KMS-11 (cell line): ENCODE measurements at regions not wholly inside any gene's neighbourhood (a gene's known extent, or its start where the extent isn't known, plus 50 kb on each side); places are given as distances from the start of the nearest gene placed in this dataset.

Experiments used
- H2AFZ ChIP-seq: fragments of 200-600 bp; sonication (generic); 2 replicates; pipeline ENCODE4 v1.6.1; 2016; ENCODE audit warnings: antibody characterized with exemption, mixed run types, low read depth
- H3K27ac ChIP-seq: fragments of 200-600 bp; sonication (generic); 2 replicates; pipeline ENCODE4 v1.6.1; 2016; ENCODE audit warnings: mild to moderate bottlenecking, mixed run types
- H3K27me3 ChIP-seq: fragments of 200-600 bp; sonication (generic); 2 replicates; pipeline ENCODE4 v1.6.1; 2017; ENCODE audit warnings: mild to moderate bottlenecking, low read depth, mixed run types, moderate library complexity; ENCODE audit not compliant: insufficient read depth
- H3K36me3 ChIP-seq: fragments of 200-600 bp; sonication (generic); 2 replicates; pipeline ENCODE4 v1.6.1; 2017; ENCODE audit warnings: mild to moderate bottlenecking, mixed run types; ENCODE audit not compliant: insufficient read depth
- H3K4me1 ChIP-seq: fragments of 200-600 bp; sonication (generic); 2 replicates; pipeline ENCODE4 v1.6.1; 2016; ENCODE audit warnings: mild to moderate bottlenecking, low read depth, mixed run types; ENCODE audit not compliant: poor library complexity, severe bottlenecking
- H3K4me2 ChIP-seq: fragments of 200-600 bp; sonication (generic); 2 replicates; pipeline ENCODE4 v1.7.0; 2016; ENCODE audit warnings: mild to moderate bottlenecking, mixed run types
- H3K4me3 ChIP-seq: fragments of 200-600 bp; sonication (generic); IDR thresholded peaks from 2 replicates; pipeline ENCODE4 v1.6.1; 2017; ENCODE audit warnings: low read depth, low read length, mixed read lengths; ENCODE audit not compliant: insufficient read depth
- H3K79me2 ChIP-seq: fragments of 200-600 bp; sonication (generic); 2 replicates; pipeline ENCODE4 v1.6.1; 2016; ENCODE audit warnings: low read depth, mixed run types; ENCODE audit not compliant: insufficient read depth
- H3K9ac ChIP-seq: fragments of 200-600 bp; sonication (generic); 2 replicates; pipeline ENCODE4 v1.6.1; 2016; ENCODE audit warnings: mild to moderate bottlenecking, mixed run types
- H4K20me1 ChIP-seq: fragments of 200-600 bp; sonication (generic); 2 replicates; pipeline ENCODE4 v1.6.1; 2016; ENCODE audit warnings: mild to moderate bottlenecking, mixed run types; ENCODE audit not compliant: insufficient read depth
- TF ChIP-seq, protein P1 (sequence below): fragments of 200-600 bp; sonication (generic); conservative IDR thresholded peaks from 2 replicates; pipeline ENCODE4 v1.6.1; 2017; ENCODE audit warnings: low read depth, mild to moderate bottlenecking, antibody characterized with exemption, low read length, moderate library complexity, mixed read lengths

- Histone ChIP-seq H3K4me1 (no peaks in the 10 kb centered on the region), H3K27me3 (no peaks in the 10 kb centered on the region), H4K20me1 (no peaks in the 10 kb centered on the region), H3K79me2 (no peaks in the 10 kb centered on the region), H3K9ac (no peak overlapping the region), H3K4me3 (no peak overlapping the region), H3K36me3 (no peaks in the 10 kb centered on the region), H3K4me2 (no peak overlapping the region), H3K27ac (no peak overlapping the region), H2AFZ (no peak overlapping the region)
- TF ChIP-seq, protein P1, sequence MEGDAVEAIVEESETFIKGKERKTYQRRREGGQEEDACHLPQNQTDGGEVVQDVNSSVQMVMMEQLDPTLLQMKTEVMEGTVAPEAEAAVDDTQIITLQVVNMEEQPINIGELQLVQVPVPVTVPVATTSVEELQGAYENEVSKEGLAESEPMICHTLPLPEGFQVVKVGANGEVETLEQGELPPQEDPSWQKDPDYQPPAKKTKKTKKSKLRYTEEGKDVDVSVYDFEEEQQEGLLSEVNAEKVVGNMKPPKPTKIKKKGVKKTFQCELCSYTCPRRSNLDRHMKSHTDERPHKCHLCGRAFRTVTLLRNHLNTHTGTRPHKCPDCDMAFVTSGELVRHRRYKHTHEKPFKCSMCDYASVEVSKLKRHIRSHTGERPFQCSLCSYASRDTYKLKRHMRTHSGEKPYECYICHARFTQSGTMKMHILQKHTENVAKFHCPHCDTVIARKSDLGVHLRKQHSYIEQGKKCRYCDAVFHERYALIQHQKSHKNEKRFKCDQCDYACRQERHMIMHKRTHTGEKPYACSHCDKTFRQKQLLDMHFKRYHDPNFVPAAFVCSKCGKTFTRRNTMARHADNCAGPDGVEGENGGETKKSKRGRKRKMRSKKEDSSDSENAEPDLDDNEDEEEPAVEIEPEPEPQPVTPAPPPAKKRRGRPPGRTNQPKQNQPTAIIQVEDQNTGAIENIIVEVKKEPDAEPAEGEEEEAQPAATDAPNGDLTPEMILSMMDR = no peak
Measured at GRCh38 chr5:174971210-174971609, 246.8 kb downstream of the MSX2 start.

GRCh38 chr5:174970502-174970901 lies 246.1 kb downstream of the MSX2 start:
- no peaks in the 10 kb centered on the region for H3K27me3 ChIP-seq
- H2AFZ ChIP-seq = no peak overlapping the region
- H3K4me3 ChIP-seq = no peak overlapping the region
- TF ChIP-seq, protein P1 = no peak
- no peak overlapping the region for H3K27ac ChIP-seq
- H3K9ac ChIP-seq = no peak overlapping the region
- H4K20me1 ChIP-seq = no peaks in the 10 kb centered on the region
- no peak overlapping the region for H3K4me2 ChIP-seq
- H3K4me1 ChIP-seq = no peaks in the 10 kb centered on the region
- H3K36me3 ChIP-seq = no peaks in the 10 kb centered on the region
- no peaks in the 10 kb centered on the region for H3K79me2 ChIP-seq

- Histone ChIP-seq H2AFZ (no peak overlapping the region), H3K9ac (no peak overlapping the region), H3K4me2 (no peak overlapping the region), H3K27me3 (no peaks in the 10 kb centered on the region), H3K27ac (no peak overlapping the region), H3K4me1 (no peaks in the 10 kb centered on the region), H3K36me3 (no peaks in the 10 kb centered on the region), H3K79me2 (no peaks in the 10 kb centered on the region), H4K20me1 (no peaks in the 10 kb centered on the region), H3K4me3 (no peak overlapping the region)
- TF ChIP-seq, protein P1 = no peak
Measured at GRCh38 chr5:174953871-174954270, 229.5 kb downstream of the MSX2 start.

DNA sequence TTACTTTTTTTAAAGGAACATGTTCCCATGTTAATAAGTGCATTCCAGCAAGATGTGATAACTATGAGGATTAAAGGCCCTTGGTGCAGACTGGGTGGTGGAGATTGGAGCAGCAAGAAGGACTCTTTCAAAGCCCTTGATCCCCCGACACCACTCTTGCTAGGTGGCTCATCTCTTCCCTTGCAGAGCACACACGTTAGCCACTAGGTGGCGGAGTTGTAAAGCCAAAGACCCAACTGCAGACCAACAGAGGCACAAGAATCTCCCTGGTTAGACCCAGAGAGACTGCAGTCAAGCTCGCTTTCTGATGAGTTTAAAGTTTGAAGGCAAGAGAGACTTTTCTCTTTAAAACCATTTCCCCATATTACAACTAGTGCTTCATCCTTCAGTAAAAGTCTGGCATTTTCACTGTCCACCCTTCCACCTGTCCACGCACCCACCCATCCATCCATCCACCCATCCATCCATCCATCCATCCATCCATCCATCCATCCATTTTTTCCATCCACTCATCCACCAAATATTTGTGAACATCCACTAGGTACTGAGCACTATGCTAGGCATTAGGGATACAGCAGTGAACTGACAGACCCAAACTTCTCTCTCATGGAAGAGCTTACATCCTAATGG lies 226.9 kb downstream of the MSX2 start:
- no peaks in the 10 kb centered on the region for H3K27me3 ChIP-seq
- H3K27ac ChIP-seq = no peak overlapping the region
- no peaks in the 10 kb centered on the region for H3K4me1 ChIP-seq
- no peak overlapping the region for H3K4me3 ChIP-seq
- no peak overlapping the region for H3K4me2 ChIP-seq
- no peaks in the 10 kb centered on the region for H3K79me2 ChIP-seq
- H3K36me3 ChIP-seq = no peaks in the 10 kb centered on the region
- H2AFZ ChIP-seq = no peak overlapping the region
- no peaks in the 10 kb centered on the region for H4K20me1 ChIP-seq
- no peak overlapping the region for H3K9ac ChIP-seq
- TF ChIP-seq, protein P1 = peak; percentile 79
